BLaER1 (cell line): ENCODE measurements at regions not wholly inside any gene's neighbourhood (a gene's known extent, or its start where the extent isn't known, plus 50 kb on each side); places are given as distances from the start of the nearest gene placed in this dataset.

Experiments used
- H3K27ac ChIP-seq: shearing (Covaris generic); formaldehyde crosslinking; 2 replicates; pipeline ENCODE4 v1.8.1; 2022
- H3K27me3 ChIP-seq: shearing (Covaris generic); formaldehyde crosslinking; 2 replicates; pipeline ENCODE4 v1.8.1; 2022
- H3K36me3 ChIP-seq: shearing (Covaris generic); formaldehyde crosslinking; 2 replicates; pipeline ENCODE4 v1.8.1; 2022
- H3K4me1 ChIP-seq: shearing (Covaris generic); formaldehyde crosslinking; 2 replicates; pipeline ENCODE4 v1.8.1; 2022
- H3K4me2 ChIP-seq: shearing (Covaris generic); formaldehyde crosslinking; 2 replicates; pipeline ENCODE4 v1.8.1; 2022
- H3K4me3 ChIP-seq: shearing (Covaris generic); formaldehyde crosslinking; 2 replicates; pipeline ENCODE4 v1.8.1; 2022
- H3K9ac ChIP-seq: shearing (Covaris generic); formaldehyde crosslinking; 2 replicates; pipeline ENCODE4 v1.8.1; 2022
- H3K9me3 ChIP-seq: shearing (Covaris generic); formaldehyde crosslinking; 2 replicates; pipeline ENCODE4 v1.8.1; 2022
- H4K20me1 ChIP-seq: shearing (Covaris generic); formaldehyde crosslinking; 2 replicates; pipeline ENCODE4 v1.8.1; 2022
- Cebpa-rat ChIP-seq: shearing (Covaris generic); IDR thresholded peaks from 2 replicates; pipeline ENCODE4 v1.8.1; 2022

GRCh38 chr7:120160166-120160565, 112.8 kb upstream of the KCND2 start:
- TF ChIP-seq Cebpa-rat: no peak
- H3K27me3 ChIP-seq: no peaks in the 10 kb centered on the region

DNA sequence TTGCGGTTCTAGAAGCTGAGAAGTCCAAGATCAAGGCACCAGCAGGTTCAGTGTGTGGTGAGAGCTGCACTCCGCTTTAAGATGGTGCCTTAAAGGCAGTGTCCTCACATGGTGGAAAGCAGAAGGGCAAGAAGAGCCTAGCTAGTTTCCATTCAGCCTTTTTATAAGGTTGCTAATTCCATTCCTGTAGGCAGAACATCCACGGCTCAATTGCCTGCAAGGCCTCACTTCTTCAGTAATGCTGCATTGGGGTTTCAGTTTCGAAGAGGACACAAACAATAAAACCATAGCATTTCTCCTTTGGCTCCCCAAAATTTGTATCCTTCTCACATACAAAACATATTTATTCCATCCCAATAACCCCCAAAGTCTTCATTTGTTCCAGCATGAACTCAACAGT, 109.5 kb upstream of the KCND2 start:
- no peaks in the 10 kb centered on the region for H3K36me3 ChIP-seq
- H3K4me2 ChIP-seq: no peak overlapping the region

More at GRCh38 chr7:120160166-120160565, 112.8 kb upstream of the KCND2 start:
- Histone ChIP-seq H3K36me3 (no peaks in the 10 kb centered on the region), H3K4me3 (no peak overlapping the region), H3K4me2 (no peak overlapping the region), H4K20me1 (no peaks in the 10 kb centered on the region), H3K4me1 (no peaks in the 10 kb centered on the region), H3K27ac (no peak overlapping the region), H3K9ac (no peak overlapping the region), H3K9me3 (no peaks in the 10 kb centered on the region)

GRCh38 chr7:120165227-120165626, 107.7 kb upstream of the KCND2 start:
- H3K9ac ChIP-seq: no peak overlapping the region
- no peak for TF ChIP-seq Cebpa-rat
- H3K4me3 ChIP-seq: no peak overlapping the region
- no peaks in the 10 kb centered on the region for H4K20me1 ChIP-seq
- no peak overlapping the region for H3K4me2 ChIP-seq
- no peaks in the 10 kb centered on the region for H3K9me3 ChIP-seq
- H3K36me3 ChIP-seq: no peaks in the 10 kb centered on the region
- no peaks in the 10 kb centered on the region for H3K4me1 ChIP-seq
- no peak overlapping the region for H3K27ac ChIP-seq
- H3K27me3 ChIP-seq: no peaks in the 10 kb centered on the region

More for the DNA sequence above, 109.5 kb upstream of the KCND2 start:
- H3K9ac ChIP-seq: no peak overlapping the region
- H3K9me3 ChIP-seq: no peaks in the 10 kb centered on the region
- no peaks in the 10 kb centered on the region for H4K20me1 ChIP-seq
- H3K4me3 ChIP-seq: no peak overlapping the region
- H3K4me1 ChIP-seq: no peaks in the 10 kb centered on the region
- H3K27me3 ChIP-seq: no peaks in the 10 kb centered on the region
- no peak overlapping the region for H3K27ac ChIP-seq
- TF ChIP-seq Cebpa-rat: no peak

GRCh38 chr7:120168066-120168465, 104.9 kb upstream of the KCND2 start:
- Histone ChIP-seq H3K4me2 (no peak overlapping the region), H3K4me3 (no peak overlapping the region), H3K4me1 (no peaks in the 10 kb centered on the region), H3K9me3 (no peaks in the 10 kb centered on the region), H4K20me1 (no peaks in the 10 kb centered on the region), H3K9ac (no peak overlapping the region), H3K36me3 (no peaks in the 10 kb centered on the region), H3K27ac (no peak overlapping the region), H3K27me3 (no peaks in the 10 kb centered on the region)
- TF ChIP-seq Cebpa-rat: no peak

GRCh38 chr7:120169996-120170783, 102.8 kb upstream of the KCND2 start:
- Histone ChIP-seq H3K36me3 (no peaks in the 10 kb centered on the region), H3K4me1 (no peaks in the 10 kb centered on the region), H3K27ac (no peak overlapping the region), H3K9ac (no peak overlapping the region), H3K4me3 (no peak overlapping the region), H3K9me3 (no peaks in the 10 kb centered on the region), H4K20me1 (no peaks in the 10 kb centered on the region), H3K4me2 (no peak overlapping the region), H3K27me3 (no peaks in the 10 kb centered on the region)
- TF ChIP-seq Cebpa-rat: no peak

DNA sequence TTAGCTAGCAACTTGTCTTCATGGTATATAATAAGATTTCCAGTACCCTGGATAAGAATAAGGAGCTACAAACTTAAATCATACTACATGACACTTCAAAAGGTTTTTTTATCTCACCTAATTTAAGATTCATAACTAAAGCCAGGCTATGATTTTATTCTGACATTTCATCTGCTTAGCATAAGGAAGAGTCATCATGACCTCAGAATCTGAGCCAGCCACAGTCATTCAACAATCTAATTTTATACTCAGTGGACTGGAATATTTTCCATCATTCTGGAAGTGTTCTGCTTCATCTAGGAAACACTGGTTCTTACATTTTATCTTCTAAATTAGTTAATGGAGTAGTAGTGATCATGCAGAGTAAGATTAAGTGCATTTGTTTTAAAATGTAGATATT, 102.1 kb upstream of the KCND2 start:
- no peak overlapping the region for H3K4me2 ChIP-seq
- TF ChIP-seq Cebpa-rat: no peak
- no peak overlapping the region for H3K27ac ChIP-seq
- no peaks in the 10 kb centered on the region for H4K20me1 ChIP-seq
- no peak overlapping the region for H3K9ac ChIP-seq
- H3K27me3 ChIP-seq: no peaks in the 10 kb centered on the region
- no peaks in the 10 kb centered on the region for H3K4me1 ChIP-seq
- no peaks in the 10 kb centered on the region for H3K36me3 ChIP-seq
- H3K4me3 ChIP-seq: no peak overlapping the region
- no peaks in the 10 kb centered on the region for H3K9me3 ChIP-seq

GRCh38 chr7:120171406-120171805, 101.6 kb upstream of the KCND2 start:
- no peak overlapping the region for H3K27ac ChIP-seq
- no peak for TF ChIP-seq Cebpa-rat
- H3K4me1 ChIP-seq: no peaks in the 10 kb centered on the region
- H3K4me2 ChIP-seq: no peak overlapping the region
- H3K27me3 ChIP-seq: no peaks in the 10 kb centered on the region
- H3K9me3 ChIP-seq: no peaks in the 10 kb centered on the region
- no peak overlapping the region for H3K9ac ChIP-seq
- H4K20me1 ChIP-seq: no peaks in the 10 kb centered on the region
- no peaks in the 10 kb centered on the region for H3K36me3 ChIP-seq
- H3K4me3 ChIP-seq: no peak overlapping the region

DNA sequence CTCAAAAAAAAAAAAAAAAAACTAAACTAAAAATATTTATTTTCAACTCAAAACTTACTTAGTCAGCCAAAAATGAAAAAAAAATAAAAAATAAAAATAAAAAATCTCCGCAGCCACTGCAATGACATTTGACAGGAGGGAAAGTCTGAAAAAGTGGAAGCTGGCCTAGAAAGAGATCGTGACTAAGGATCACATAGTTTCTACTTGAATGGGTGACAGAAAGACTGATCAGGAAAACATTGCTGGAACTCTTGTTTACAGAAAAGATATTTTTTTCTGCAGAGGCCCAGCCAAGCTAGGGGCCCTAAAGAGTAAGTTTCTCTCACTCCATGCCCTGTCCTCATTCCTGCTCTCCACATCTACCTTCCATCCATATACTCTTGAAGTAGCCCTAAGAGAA, 92.8 kb upstream of the KCND2 start:
- Histone ChIP-seq H3K4me2 (no peak overlapping the region), H3K9me3 (no peaks in the 10 kb centered on the region)

DNA sequence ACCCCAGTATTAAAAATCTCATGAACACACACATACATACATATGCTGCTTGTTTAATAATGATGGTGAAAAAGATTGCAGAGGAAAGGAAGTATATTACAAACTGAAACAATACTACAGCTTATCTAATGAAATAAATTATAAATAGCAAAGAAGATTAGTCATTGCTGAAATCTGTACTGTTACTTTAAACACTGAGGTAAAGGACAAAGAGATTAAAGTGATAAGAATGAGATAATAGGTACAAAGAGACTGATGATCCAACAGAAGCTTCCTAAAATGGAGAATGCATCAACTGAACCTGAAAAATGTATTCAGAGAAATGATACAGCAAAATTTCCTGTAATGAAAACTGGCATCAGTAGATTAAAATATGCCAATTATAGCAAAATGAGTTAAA, 91.5 kb upstream of the KCND2 start:
- TF ChIP-seq Cebpa-rat: no peak

More for the DNA sequence above, 92.8 kb upstream of the KCND2 start:
- H3K4me3 ChIP-seq: no peak overlapping the region
- H3K9ac ChIP-seq: no peak overlapping the region
- H3K4me1 ChIP-seq: no peaks in the 10 kb centered on the region
- no peak for TF ChIP-seq Cebpa-rat
- H3K27ac ChIP-seq: no peak overlapping the region
- no peaks in the 10 kb centered on the region for H4K20me1 ChIP-seq
- no peaks in the 10 kb centered on the region for H3K27me3 ChIP-seq
- H3K36me3 ChIP-seq: no peaks in the 10 kb centered on the region

GRCh38 chr7:120184866-120185265, 88.1 kb upstream of the KCND2 start:
- TF ChIP-seq Cebpa-rat: no peak
- no peaks in the 10 kb centered on the region for H3K36me3 ChIP-seq

More for the DNA sequence above, 91.5 kb upstream of the KCND2 start:
- no peaks in the 10 kb centered on the region for H4K20me1 ChIP-seq
- H3K9me3 ChIP-seq: no peaks in the 10 kb centered on the region
- H3K4me3 ChIP-seq: no peak overlapping the region
- H3K27me3 ChIP-seq: no peaks in the 10 kb centered on the region
- no peak overlapping the region for H3K4me2 ChIP-seq
- H3K36me3 ChIP-seq: no peaks in the 10 kb centered on the region
- H3K4me1 ChIP-seq: no peaks in the 10 kb centered on the region
- no peak overlapping the region for H3K27ac ChIP-seq
- H3K9ac ChIP-seq: no peak overlapping the region

More at GRCh38 chr7:120184866-120185265, 88.1 kb upstream of the KCND2 start:
- no peaks in the 10 kb centered on the region for H3K27me3 ChIP-seq
- H3K4me3 ChIP-seq: no peak overlapping the region
- no peaks in the 10 kb centered on the region for H4K20me1 ChIP-seq
- H3K4me2 ChIP-seq: no peak overlapping the region
- peaks cover 15% of the 10 kb centered on the region for H3K4me1 ChIP-seq
- H3K9ac ChIP-seq: no peak overlapping the region
- H3K9me3 ChIP-seq: no peaks in the 10 kb centered on the region
- no peak overlapping the region for H3K27ac ChIP-seq
